Peyer's patch (tissue), 4 donors: ENCODE measurements at regions not wholly inside any gene's neighbourhood (a gene's known extent, or its start where the extent isn't known, plus 50 kb on each side); places are given as distances from the start of the nearest gene placed in this dataset.

Experiments
- DNase-seq, 3 donors: peaks; one replicate each; pipeline ENCODE4 v3.0.0-alpha.2; 2017 to 2019
- H3K27ac ChIP-seq, 4 donors: fragments of 200-600 bp; sonication (generic); one replicate each; pipeline ENCODE4 v1.5.1; 2016 to 2019
- H3K27me3 ChIP-seq, 2 donors: fragments of 200-600 bp; sonication (generic); one replicate each; pipeline ENCODE4 v1.5.1; 2019
- H3K36me3 ChIP-seq, 3 donors: fragments of 200-600 bp; sonication (generic); one replicate each; pipeline ENCODE4 v1.5.1; 2016 to 2019
- H3K4me1 ChIP-seq, 4 donors: fragments of 200-600 bp; sonication (generic); one replicate each; pipeline ENCODE4 v1.5.1; 2016 to 2019
- H3K4me3 ChIP-seq, 4 donors: fragments of 200-600 bp; sonication (generic); 1 replicate in 3 of 4; 2 replicates in 1 of 4; pipeline ENCODE4 v1.5.1; 2016 to 2019; ENCODE audit warnings: mild to moderate bottlenecking in 1 of 4
- H3K9me3 ChIP-seq, 4 donors: fragments of 200-600 bp; sonication (generic); one replicate each; pipeline ENCODE4 v1.5.1; 2016 to 2019; ENCODE audit warnings: mild to moderate bottlenecking in 1 of 4
- POLR2A ChIP-seq, 2 donors: fragments of 450-650 bp; IDR thresholded peaks; one replicate each; pipeline ENCODE4 v1.5.1; 2017; ENCODE audit warnings: antibody characterized with exemption in 2 of 2, mild to moderate bottlenecking in 2 of 2, moderate library complexity in 2 of 2
- TF ChIP-seq, protein P1 (sequence below), 6 experiments: fragments of 450-650 bp in 4 of 6; fragments of 200-600 bp in 2 of 6; sonication (generic) in 1 of 6; IDR thresholded peaks; one replicate each; pipeline ENCODE4 v1.5.1; 2017 to 2019; ENCODE audit warnings: antibody characterized with exemption in 6 of 6, mild to moderate bottlenecking in 3 of 6, moderate library complexity in 1 of 6

DNA sequence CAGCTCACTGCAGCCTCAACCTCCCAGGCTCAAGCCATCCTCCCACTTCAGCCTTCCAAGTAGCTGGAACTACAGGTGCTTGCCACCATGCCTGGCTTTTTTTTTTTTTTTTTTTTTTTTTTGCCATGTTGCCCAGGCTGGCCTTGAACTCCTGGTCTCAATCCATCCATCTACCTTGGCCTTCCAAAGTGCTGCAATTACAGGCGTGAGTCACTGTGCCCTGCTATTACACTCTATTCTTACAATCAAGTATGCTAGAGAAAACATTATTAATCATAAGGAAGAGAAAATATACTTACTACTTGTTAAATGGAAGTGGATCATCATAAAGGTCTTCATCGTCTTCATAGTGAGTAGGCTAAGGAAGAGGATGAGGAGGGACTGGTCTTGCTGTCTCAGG lies 93.3 kb upstream of the DOCK9 start:
- DNase-seq = no peak
- TF ChIP-seq, protein P1, sequence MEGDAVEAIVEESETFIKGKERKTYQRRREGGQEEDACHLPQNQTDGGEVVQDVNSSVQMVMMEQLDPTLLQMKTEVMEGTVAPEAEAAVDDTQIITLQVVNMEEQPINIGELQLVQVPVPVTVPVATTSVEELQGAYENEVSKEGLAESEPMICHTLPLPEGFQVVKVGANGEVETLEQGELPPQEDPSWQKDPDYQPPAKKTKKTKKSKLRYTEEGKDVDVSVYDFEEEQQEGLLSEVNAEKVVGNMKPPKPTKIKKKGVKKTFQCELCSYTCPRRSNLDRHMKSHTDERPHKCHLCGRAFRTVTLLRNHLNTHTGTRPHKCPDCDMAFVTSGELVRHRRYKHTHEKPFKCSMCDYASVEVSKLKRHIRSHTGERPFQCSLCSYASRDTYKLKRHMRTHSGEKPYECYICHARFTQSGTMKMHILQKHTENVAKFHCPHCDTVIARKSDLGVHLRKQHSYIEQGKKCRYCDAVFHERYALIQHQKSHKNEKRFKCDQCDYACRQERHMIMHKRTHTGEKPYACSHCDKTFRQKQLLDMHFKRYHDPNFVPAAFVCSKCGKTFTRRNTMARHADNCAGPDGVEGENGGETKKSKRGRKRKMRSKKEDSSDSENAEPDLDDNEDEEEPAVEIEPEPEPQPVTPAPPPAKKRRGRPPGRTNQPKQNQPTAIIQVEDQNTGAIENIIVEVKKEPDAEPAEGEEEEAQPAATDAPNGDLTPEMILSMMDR (IDR thresholded peaks at IDR 0.05) = no peak
- no peak for TF ChIP-seq POLR2A (IDR thresholded peaks at IDR 0.05)
- H3K27me3 ChIP-seq = no peaks in the 10 kb centered on the region
- H3K27ac ChIP-seq = peak overlapping the region in 1 of 4 donors; percentile 50
- no peak overlapping the region for H3K4me3 ChIP-seq
- H3K36me3 ChIP-seq = peaks cover 0 to 5% (median 0%) of the 10 kb centered on the region in 3 donors
- peaks cover 0 to 13% (median 4%) of the 10 kb centered on the region in 4 donors for H3K4me1 ChIP-seq
- no peaks in the 10 kb centered on the region for H3K9me3 ChIP-seq

DNA sequence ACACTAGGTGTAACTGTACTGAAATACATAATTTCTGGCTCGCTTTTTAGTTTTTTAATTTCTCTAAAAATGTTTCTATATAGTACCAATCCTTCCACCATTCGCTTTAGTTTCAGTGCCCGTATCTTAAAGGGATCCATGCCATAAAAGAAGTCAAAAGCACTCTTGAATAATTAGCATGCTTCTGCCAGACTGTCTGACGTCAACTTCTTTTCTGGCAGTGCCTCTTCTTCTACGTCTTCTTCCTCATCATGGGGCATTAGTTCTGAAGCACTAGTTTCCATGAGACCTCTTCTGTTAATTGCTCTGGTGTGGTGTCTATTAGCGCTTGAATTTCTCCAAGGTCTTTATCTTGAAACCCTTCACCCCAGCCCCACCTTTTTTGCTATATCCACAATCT lies 93.8 kb upstream of the DOCK9 start:
- peaks cover 0 to 18% (median 3%) of the 10 kb centered on the region in 4 donors for H3K4me1 ChIP-seq
- H3K36me3 ChIP-seq = peaks cover 0 to 5% (median 0%) of the 10 kb centered on the region in 3 donors
- peak overlapping the region in 1 of 4 donors; percentile 50 for H3K27ac ChIP-seq
- no peaks in the 10 kb centered on the region for H3K9me3 ChIP-seq
- TF ChIP-seq POLR2A (IDR thresholded peaks at IDR 0.05) = no peak
- TF ChIP-seq, protein P1 (IDR thresholded peaks at IDR 0.05) = no peak
- no peak for DNase-seq
- H3K4me3 ChIP-seq = no peak overlapping the region
- no peaks in the 10 kb centered on the region for H3K27me3 ChIP-seq

DNA sequence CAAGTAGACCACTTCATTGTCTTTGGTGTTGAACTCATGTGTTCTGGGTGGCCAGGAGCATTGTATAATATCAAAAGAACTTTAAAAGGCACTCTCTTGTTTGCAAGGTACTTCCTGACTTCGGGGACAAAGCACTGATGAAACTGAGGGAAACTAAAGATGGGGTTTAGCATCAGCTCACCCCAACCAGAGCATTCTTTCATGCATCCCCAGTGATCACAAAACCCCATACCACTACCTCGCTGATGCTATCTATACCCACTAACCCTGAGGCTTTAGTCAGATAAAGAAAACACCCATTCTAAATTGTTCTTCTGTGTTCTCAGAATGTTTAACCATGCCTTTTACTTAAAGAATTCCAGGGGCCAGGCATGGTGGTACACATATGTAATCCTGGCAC lies 94.5 kb upstream of the DOCK9 start:
- no peak overlapping the region for H3K4me3 ChIP-seq
- H3K9me3 ChIP-seq = no peaks in the 10 kb centered on the region
- peaks cover 0 to 20% (median 3%) of the 10 kb centered on the region in 4 donors for H3K4me1 ChIP-seq
- TF ChIP-seq, protein P1 (IDR thresholded peaks at IDR 0.05) = no peak
- TF ChIP-seq POLR2A (IDR thresholded peaks at IDR 0.05) = no peak
- no peak for DNase-seq
- H3K27ac ChIP-seq = peak overlapping the region in 1 of 4 donors; percentile 50
- H3K27me3 ChIP-seq = no peaks in the 10 kb centered on the region
- peaks cover 0 to 5% (median 0%) of the 10 kb centered on the region in 3 donors for H3K36me3 ChIP-seq

DNA sequence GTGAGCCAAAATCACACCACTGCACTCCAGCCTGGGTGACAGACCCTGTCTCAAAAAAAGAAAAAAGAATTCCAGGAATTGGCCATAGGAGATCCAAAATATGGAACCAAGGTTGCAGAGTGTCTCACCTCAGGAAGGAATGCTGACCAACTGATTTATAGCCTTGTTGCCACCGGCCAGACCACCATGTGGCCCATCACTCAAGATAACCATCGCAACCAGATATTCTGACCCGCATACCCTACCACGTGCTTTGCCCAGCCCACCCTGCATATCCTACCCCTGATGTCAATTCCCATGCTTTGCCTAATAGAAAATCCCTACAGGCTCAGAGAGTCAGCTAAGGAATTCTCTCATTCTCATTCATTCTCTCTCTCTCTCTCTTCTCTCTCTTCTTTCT lies 95.1 kb upstream of the DOCK9 start:
- Histone ChIP-seq H3K9me3 (no peaks in the 10 kb centered on the region), H3K4me1 (peaks cover 0 to 18% (median 3%) of the 10 kb centered on the region in 4 donors), H3K27ac (no peak overlapping the region), H3K27me3 (no peaks in the 10 kb centered on the region), H3K36me3 (peaks cover 0 to 5% (median 0%) of the 10 kb centered on the region in 3 donors), H3K4me3 (no peak overlapping the region)
- DNase-seq = no peak
- no peak for TF ChIP-seq POLR2A (IDR thresholded peaks at IDR 0.05)
- TF ChIP-seq, protein P1 (IDR thresholded peaks at IDR 0.05) = no peak

DNA sequence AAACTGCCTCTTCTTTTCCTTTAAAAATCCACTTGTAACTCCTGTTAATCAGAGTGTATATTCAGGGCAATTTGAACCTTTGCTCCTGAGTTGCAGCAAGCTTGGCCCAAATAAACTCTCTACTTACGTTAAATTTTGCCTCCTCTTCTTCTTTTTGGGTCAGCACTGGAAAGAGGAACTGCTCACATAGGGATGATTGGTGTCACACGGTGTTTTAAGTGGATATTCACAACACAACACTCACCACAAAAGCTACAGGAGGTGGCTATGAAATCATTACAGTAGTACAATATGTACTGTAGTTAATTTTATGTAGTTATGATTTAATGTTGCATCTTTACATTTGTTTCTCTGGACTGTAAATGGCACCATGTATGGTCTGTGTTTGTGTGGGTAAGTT lies 96.8 kb upstream of the DOCK9 start:
- Histone ChIP-seq H3K27ac (no peak overlapping the region), H3K27me3 (no peaks in the 10 kb centered on the region), H3K4me3 (no peak overlapping the region), H3K4me1 (peaks cover 0 to 18% (median 3%) of the 10 kb centered on the region in 4 donors), H3K9me3 (no peaks in the 10 kb centered on the region), H3K36me3 (peaks cover 0 to 5% (median 0%) of the 10 kb centered on the region in 3 donors)
- no peak for DNase-seq
- TF ChIP-seq, protein P1 (IDR thresholded peaks at IDR 0.05) = no peak
